ENCODE measurements at regions not wholly inside any gene's neighbourhood (a gene's known extent, or its start where the extent isn't known, plus 50 kb on each side); places are given as distances from the start of the nearest gene placed in this dataset.

GRCh38 chrX:19283597-19284339, 60.0 kb upstream of the PDHA1 start:
- TF ChIP-seq, protein P1, sequence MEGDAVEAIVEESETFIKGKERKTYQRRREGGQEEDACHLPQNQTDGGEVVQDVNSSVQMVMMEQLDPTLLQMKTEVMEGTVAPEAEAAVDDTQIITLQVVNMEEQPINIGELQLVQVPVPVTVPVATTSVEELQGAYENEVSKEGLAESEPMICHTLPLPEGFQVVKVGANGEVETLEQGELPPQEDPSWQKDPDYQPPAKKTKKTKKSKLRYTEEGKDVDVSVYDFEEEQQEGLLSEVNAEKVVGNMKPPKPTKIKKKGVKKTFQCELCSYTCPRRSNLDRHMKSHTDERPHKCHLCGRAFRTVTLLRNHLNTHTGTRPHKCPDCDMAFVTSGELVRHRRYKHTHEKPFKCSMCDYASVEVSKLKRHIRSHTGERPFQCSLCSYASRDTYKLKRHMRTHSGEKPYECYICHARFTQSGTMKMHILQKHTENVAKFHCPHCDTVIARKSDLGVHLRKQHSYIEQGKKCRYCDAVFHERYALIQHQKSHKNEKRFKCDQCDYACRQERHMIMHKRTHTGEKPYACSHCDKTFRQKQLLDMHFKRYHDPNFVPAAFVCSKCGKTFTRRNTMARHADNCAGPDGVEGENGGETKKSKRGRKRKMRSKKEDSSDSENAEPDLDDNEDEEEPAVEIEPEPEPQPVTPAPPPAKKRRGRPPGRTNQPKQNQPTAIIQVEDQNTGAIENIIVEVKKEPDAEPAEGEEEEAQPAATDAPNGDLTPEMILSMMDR (IDR thresholded peaks at IDR 0.05; ENCODE audit: insufficient read depth, low read length): no peak
- no peak for TF ChIP-seq POLR2AphosphoS5 (IDR thresholded peaks at IDR 0.05; ENCODE audit: low read depth)
- no peak for TF ChIP-seq GABPA (IDR thresholded peaks at IDR 0.05; ENCODE audit: low read depth)
- TF ChIP-seq REST (IDR thresholded peaks at IDR 0.05; ENCODE audit: insufficient replicate concordance, low read depth): no peak
